Retinal pigment epithelial cell (primary cell): ENCODE measurements at regions not wholly inside any gene's neighbourhood (a gene's known extent, or its start where the extent isn't known, plus 50 kb on each side); places are given as distances from the start of the nearest gene placed in this dataset.

Experiments used
- DNase-seq: peaks from one replicate; pipeline ENCODE4 v3.0.0-alpha.2; 2010; ENCODE audit warnings: low read depth
- H3K4me3 ChIP-seq: 2 replicates; pipeline ENCODE4 v1.5.1; 2011; ENCODE audit warnings: mild to moderate bottlenecking, low read length, control low read depth, moderate library complexity
- CTCF ChIP-seq: conservative IDR thresholded peaks from 2 replicates; pipeline ENCODE4 v1.5.1; 2011; ENCODE audit warnings: low read depth, low read length, control low read depth, inconsistent platforms

DNA sequence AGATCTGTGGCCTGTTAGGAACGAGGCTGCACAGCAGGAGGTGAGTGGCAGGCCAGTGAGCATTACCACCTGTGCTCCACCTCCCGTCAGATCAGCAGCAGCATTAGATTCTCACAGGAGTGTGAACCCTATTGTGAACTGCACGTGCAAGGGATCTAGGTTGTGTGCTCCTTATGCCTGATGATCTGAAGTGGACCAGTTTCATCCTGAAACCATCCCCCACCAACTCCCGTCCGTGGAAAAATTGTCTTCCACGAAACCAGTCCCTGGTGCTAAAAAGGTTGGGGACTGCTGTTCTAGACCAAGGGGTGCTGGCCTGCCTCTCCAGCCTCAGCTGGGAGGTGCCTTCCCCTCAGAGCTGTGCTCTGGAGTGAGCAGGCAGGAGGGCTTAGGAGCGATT, 61.4 kb downstream of the RPLP1 start:
- DNase-seq = no peak
- no peak for TF ChIP-seq CTCF
- no peak overlapping the region for H3K4me3 ChIP-seq

GRCh38 chr15:69515508-69515907, 62.9 kb downstream of the RPLP1 start:
- TF ChIP-seq CTCF = no peak
- H3K4me3 ChIP-seq = no peak overlapping the region
- no peak for DNase-seq

- DNase-seq = no peak
- H3K4me3 ChIP-seq = no peak overlapping the region
- no peak for TF ChIP-seq CTCF
Observed at GRCh38 chr15:69515926-69516325, 63.3 kb downstream of the RPLP1 start.

- H3K4me3 ChIP-seq = no peak overlapping the region
- no peak for TF ChIP-seq CTCF
- no peak for DNase-seq
Observed at GRCh38 chr15:69517052-69517451, 64.4 kb downstream of the RPLP1 start.

- no peak for DNase-seq
- TF ChIP-seq CTCF = no peak
- no peak overlapping the region for H3K4me3 ChIP-seq
Observed at GRCh38 chr15:69518806-69519205, 66.2 kb downstream of the RPLP1 start.

GRCh38 chr15:69520067-69520466, 67.4 kb downstream of the RPLP1 start:
- DNase-seq = no peak
- no peak overlapping the region for H3K4me3 ChIP-seq
- no peak for TF ChIP-seq CTCF

DNA sequence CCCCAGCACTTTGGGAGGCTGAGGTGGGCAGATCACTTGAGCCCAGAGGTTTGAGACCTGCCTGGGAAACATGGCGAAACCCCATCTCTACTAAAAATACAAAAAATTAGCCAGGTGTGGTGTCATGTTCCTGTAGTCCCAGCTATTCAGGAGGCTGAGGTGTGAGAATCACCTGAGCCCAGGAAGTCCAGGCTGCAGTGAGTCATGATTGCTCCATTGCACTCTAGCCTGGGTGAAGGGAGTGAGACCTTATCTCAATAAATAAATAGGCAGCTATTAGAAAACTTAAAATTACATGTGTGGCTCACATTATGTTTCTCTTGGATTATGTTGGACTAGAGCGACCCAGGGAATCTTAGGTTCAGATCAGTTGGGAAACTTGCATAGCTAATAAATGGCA, 69.7 kb downstream of the RPLP1 start:
- no peak for TF ChIP-seq CTCF
- no peak overlapping the region for H3K4me3 ChIP-seq
- DNase-seq = no peak
